OCI-LY3 (cell line): ENCODE measurements at regions not wholly inside any gene's neighbourhood (a gene's known extent, or its start where the extent isn't known, plus 50 kb on each side); places are given as distances from the start of the nearest gene placed in this dataset.

Experiments used
- H2AFZ ChIP-seq: fragments of 200-600, 300-600 bp; shearing (Covaris generic); 2 replicates; pipeline ENCODE4 v1.6.0; 2014; ENCODE audit warnings: antibody characterized with exemption, low read depth, low read length
- H3K27ac ChIP-seq: fragments of 200-600, 300-600 bp; sonication (generic); 2 replicates; pipeline ENCODE4 v1.5.1; 2014; ENCODE audit warnings: mild to moderate bottlenecking, low read length, moderate library complexity, mixed read lengths
- H3K27me3 ChIP-seq: fragments of 200-600, 300-600 bp; sonication (generic); 2 replicates; pipeline ENCODE4 v1.6.1; 2014; ENCODE audit warnings: low read depth, low read length, mixed read lengths
- H3K36me3 ChIP-seq: fragments of 200-600, 300-600 bp; sonication (generic); replicated peaks from 2 replicates; pipeline ENCODE3; 2014; ENCODE audit warnings: low read depth, low read length, mixed read lengths
- H3K4me1 ChIP-seq: fragments of 300-600, 200-600 bp; sonication (generic); 2 replicates; pipeline ENCODE4 v1.6.1; 2014; ENCODE audit warnings: low read length, mixed read lengths
- H3K4me2 ChIP-seq: fragments of 200-600, 300-600 bp; sonication (generic); 2 replicates; pipeline ENCODE4 v1.6.1; 2014; ENCODE audit warnings: low read length, mixed read lengths
- H3K4me3 ChIP-seq: fragments of 300-600, 200-600 bp; sonication (generic); 2 replicates; pipeline ENCODE4 v1.5.1; 2014; ENCODE audit warnings: antibody characterized with exemption, mild to moderate bottlenecking, low read length, moderate library complexity
- H3K79me2 ChIP-seq: fragments of 300-600, 200-600 bp; shearing (Covaris generic); 2 replicates; pipeline ENCODE4 v1.6.1; 2014; ENCODE audit warnings: mild to moderate bottlenecking, low read length, mixed read lengths
- H3K9ac ChIP-seq: fragments of 300-600, 200-600 bp; shearing (Covaris generic); 2 replicates; pipeline ENCODE4 v1.6.0; 2014; ENCODE audit warnings: mild to moderate bottlenecking, low read length, moderate library complexity
- H3K9me3 ChIP-seq: fragments of 200-600, 300-600 bp; shearing (Covaris generic); 2 replicates; pipeline ENCODE4 v1.6.1; 2014; ENCODE audit warnings: low read length, mixed read lengths; ENCODE audit not compliant: insufficient read depth
- H4K20me1 ChIP-seq: fragments of 200-600, 300-600 bp; sonication (generic); 2 replicates; pipeline ENCODE4 v1.6.1; 2016; ENCODE audit warnings: low read length, mixed read lengths; ENCODE audit not compliant: insufficient read depth
- EZH2phosphoT487 ChIP-seq: fragments of 200-600 bp; shearing (Covaris generic); IDR thresholded peaks from 2 replicates; pipeline ENCODE4 v1.6.1; 2018; ENCODE audit warnings: antibody characterized with exemption, mixed run types, low read depth
- TF ChIP-seq, protein P1 (sequence below): fragments of 200-600, 300-600 bp; sonication (generic); IDR thresholded peaks from 2 replicates; pipeline ENCODE4 v1.5.1; 2014; ENCODE audit warnings: antibody characterized with exemption, low read length, low read depth

DNA sequence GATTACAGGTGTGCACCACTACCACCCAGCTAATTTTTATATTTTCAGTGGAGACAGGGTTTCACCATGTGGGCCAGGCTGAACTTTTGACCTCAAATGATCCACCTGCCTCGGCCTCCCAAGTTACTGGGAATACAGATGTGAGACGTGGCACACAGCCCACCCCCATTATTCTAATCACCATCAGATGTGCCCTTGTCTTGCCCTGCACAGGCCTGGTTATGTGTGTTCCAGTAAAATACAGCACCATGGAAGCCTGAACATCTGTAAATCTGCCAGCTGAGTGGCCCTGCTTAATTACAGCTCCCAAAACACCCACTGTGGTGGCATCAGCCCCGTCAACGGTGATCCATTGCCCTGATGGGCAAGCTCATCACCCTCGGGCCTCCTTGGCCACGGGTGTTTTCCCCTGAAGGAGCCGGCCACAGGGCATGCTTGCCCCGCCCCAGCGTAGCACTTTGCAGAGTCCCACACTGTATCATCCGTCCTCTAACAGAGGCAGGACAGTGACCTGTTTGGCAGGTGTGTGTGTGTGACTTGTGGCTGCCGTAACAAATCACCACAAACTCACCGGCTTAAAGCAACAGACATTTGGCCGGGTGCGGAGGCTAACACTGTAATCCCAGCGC is 74.5 kb downstream of the RBFOX3 start:
- Histone ChIP-seq H3K36me3 (no peaks in the 10 kb centered on the region), H3K9ac (no peak overlapping the region), H3K27ac (no peak overlapping the region), H3K27me3 (peaks cover 14% of the 10 kb centered on the region; the same call in 1 of the 2 replicates), H3K79me2 (no peaks in the 10 kb centered on the region), H2AFZ (no peak overlapping the region), H3K9me3 (no peaks in the 10 kb centered on the region), H4K20me1 (no peaks in the 10 kb centered on the region), H3K4me2 (no peak overlapping the region), H3K4me1 (peaks cover 14% of the 10 kb centered on the region; the same call in 1 of the 2 replicates), H3K4me3 (no peak overlapping the region)
- TF ChIP-seq, protein P1, sequence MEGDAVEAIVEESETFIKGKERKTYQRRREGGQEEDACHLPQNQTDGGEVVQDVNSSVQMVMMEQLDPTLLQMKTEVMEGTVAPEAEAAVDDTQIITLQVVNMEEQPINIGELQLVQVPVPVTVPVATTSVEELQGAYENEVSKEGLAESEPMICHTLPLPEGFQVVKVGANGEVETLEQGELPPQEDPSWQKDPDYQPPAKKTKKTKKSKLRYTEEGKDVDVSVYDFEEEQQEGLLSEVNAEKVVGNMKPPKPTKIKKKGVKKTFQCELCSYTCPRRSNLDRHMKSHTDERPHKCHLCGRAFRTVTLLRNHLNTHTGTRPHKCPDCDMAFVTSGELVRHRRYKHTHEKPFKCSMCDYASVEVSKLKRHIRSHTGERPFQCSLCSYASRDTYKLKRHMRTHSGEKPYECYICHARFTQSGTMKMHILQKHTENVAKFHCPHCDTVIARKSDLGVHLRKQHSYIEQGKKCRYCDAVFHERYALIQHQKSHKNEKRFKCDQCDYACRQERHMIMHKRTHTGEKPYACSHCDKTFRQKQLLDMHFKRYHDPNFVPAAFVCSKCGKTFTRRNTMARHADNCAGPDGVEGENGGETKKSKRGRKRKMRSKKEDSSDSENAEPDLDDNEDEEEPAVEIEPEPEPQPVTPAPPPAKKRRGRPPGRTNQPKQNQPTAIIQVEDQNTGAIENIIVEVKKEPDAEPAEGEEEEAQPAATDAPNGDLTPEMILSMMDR: no peak
- TF ChIP-seq EZH2phosphoT487: no peak

DNA sequence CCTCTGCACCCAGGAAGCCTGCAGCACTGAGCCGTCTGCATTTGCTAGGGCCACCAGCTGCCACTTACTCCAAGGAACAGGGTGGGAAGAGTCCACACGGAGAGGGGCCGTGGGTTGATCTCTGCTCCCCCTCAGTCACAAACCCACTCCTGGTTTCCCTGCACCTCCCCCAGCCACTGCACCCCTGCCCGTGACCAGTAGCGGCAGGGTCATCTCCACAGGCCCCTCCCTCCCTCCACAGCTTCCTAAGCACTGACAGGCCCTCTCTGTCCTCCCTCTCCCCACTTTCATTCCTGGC is 75.2 kb downstream of the RBFOX3 start:
- Histone ChIP-seq H3K79me2 (no peaks in the 10 kb centered on the region), H3K27ac (no peak overlapping the region), H3K9me3 (no peaks in the 10 kb centered on the region), H3K4me1 (peaks cover 14% of the 10 kb centered on the region; the same call in 1 of the 2 replicates), H3K4me3 (no peak overlapping the region), H3K9ac (no peak overlapping the region), H3K27me3 (peaks cover 14% of the 10 kb centered on the region; the same call in 1 of the 2 replicates), H2AFZ (no peak overlapping the region), H3K36me3 (no peaks in the 10 kb centered on the region), H4K20me1 (no peaks in the 10 kb centered on the region), H3K4me2 (no peak overlapping the region)
- TF ChIP-seq, protein P1: no peak
- TF ChIP-seq EZH2phosphoT487: no peak

DNA sequence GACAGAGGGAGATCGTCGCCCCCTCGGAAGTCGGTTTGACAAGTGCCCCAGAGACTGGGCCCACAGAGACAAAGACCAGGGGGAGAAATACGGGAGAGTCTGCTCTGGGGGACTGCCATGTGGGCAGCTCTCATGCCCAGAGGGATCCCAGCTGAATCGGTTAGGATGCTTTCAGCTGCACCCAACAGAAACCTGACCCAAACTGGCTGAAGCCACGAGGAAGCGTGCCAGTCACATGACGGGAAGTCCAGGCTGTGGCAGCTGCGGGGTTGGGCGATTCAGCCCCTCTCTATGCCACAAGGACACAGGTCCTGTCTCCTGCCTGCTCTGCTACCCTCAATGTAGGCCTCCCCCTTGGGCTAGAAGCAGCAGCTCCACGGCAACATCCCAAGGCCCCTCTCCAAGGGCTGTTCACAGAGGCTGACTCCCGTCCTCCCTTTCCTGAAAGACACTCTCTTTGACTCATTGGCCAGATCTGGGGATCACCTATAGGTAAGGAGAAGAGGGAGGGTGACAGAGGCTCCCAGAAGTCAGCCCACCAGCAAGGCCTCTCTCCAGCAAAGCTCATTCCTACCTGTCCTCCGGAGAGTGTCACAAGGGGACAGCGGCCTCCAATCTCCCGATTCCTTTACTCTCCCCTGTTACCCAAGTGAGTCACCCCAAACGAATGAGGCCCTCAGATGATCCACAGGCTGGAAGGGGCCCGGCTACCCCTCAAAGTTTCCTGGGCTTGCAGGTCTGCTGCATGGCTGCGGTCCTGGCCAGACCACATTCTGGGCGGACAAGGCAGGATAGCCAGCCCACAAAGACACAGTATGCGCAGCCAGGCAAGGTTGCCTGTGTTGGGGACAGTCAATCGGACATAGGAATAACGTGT is 75.8 kb downstream of the RBFOX3 start:
- H3K4me3 ChIP-seq: no peak overlapping the region
- H3K4me2 ChIP-seq: no peak overlapping the region
- H4K20me1 ChIP-seq: no peaks in the 10 kb centered on the region
- H3K79me2 ChIP-seq: no peaks in the 10 kb centered on the region
- no peak overlapping the region for H3K27ac ChIP-seq
- no peaks in the 10 kb centered on the region for H3K36me3 ChIP-seq
- peaks cover 14% of the 10 kb centered on the region; the same call in 1 of the 2 replicates for H3K4me1 ChIP-seq
- no peak overlapping the region for H2AFZ ChIP-seq
- H3K27me3 ChIP-seq: peaks cover 13% of the 10 kb centered on the region; the same call in 1 of the 2 replicates
- no peak overlapping the region for H3K9ac ChIP-seq
- H3K9me3 ChIP-seq: no peaks in the 10 kb centered on the region
- no peak for TF ChIP-seq EZH2phosphoT487
- TF ChIP-seq, protein P1: no peak

DNA sequence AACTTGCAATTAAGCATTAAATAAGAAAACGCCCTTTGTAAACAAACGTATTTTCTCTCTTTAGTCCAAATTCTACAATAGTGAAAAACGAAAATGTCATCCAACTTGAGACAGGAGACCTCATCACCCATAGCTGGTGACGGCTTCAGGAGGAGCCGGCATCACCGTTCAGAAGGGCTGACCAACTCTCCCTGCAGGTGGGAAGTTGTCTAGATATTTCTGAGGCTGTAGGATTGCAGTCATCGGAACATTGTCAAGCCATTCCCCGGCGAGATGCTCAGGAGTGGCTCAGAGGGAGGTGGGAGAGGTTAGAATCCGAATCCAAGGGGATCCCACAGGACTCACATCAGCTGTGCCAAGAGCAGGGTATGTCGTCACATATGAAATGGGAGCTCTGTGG is 76.7 kb downstream of the RBFOX3 start:
- peaks cover 12% of the 10 kb centered on the region; the same call in 1 of the 2 replicates for H3K27me3 ChIP-seq
- no peak overlapping the region for H3K9ac ChIP-seq
- no peaks in the 10 kb centered on the region for H3K36me3 ChIP-seq

More for the DNA sequence above, 76.7 kb downstream of the RBFOX3 start:
- H3K4me1 ChIP-seq: peaks cover 14% of the 10 kb centered on the region; the same call in 1 of the 2 replicates
- no peak for TF ChIP-seq EZH2phosphoT487
- TF ChIP-seq, protein P1: no peak
- H2AFZ ChIP-seq: no peak overlapping the region
- H3K27ac ChIP-seq: no peak overlapping the region
- H3K79me2 ChIP-seq: no peaks in the 10 kb centered on the region
- H3K4me3 ChIP-seq: no peak overlapping the region
- H4K20me1 ChIP-seq: no peaks in the 10 kb centered on the region
- H3K9me3 ChIP-seq: no peaks in the 10 kb centered on the region
- no peak overlapping the region for H3K4me2 ChIP-seq
